ENCODE measurements at regions not wholly inside any gene's neighbourhood (a gene's known extent, or its start where the extent isn't known, plus 50 kb on each side); places are given as distances from the start of the nearest gene placed in this dataset.

GRCh38 chr18:27312153-27312552 lies 127.0 kb upstream of the CHST9 start:
- no peak overlapping the region for H3K4me3 ChIP-seq (replicated peaks; ENCODE audit: insufficient read depth, low read length)
- H3K27ac ChIP-seq (replicated peaks) = no peak overlapping the region
- no peak for TF ChIP-seq SPI1 (IDR thresholded peaks at IDR 0.05; ENCODE audit: borderline replicate concordance, low read depth)
- no peak for TF ChIP-seq REST (IDR thresholded peaks at IDR 0.05; ENCODE audit: insufficient replicate concordance, low read depth)
- TF ChIP-seq POLR2AphosphoS5 (IDR thresholded peaks at IDR 0.05; ENCODE audit: low read depth) = no peak
- no peak for TF ChIP-seq GABPA (IDR thresholded peaks at IDR 0.05; ENCODE audit: low read depth)
- no peak for TF ChIP-seq CTCF (IDR thresholded peaks at IDR 0.05; ENCODE audit: insufficient read depth, low read length)
- DNase-seq (ENCODE audit: low read depth in 1 of 2, low spot score in 1 of 2) = no peak
- H3K27me3 ChIP-seq (ENCODE audit: insufficient read depth, poor library complexity, severe bottlenecking) = no peaks in the 10 kb centered on the region

- Histone ChIP-seq H3K27ac (replicated peaks) (no peak overlapping the region), H3K27me3 (ENCODE audit: insufficient read depth, poor library complexity, severe bottlenecking) (no peaks in the 10 kb centered on the region), H3K4me3 (replicated peaks; ENCODE audit: insufficient read depth, low read length) (no peak overlapping the region)
- TF ChIP-seq CTCF (IDR thresholded peaks at IDR 0.05; ENCODE audit: insufficient read depth, low read length) = no peak
- TF ChIP-seq POLR2AphosphoS5 (IDR thresholded peaks at IDR 0.05; ENCODE audit: low read depth) = no peak
- no peak for TF ChIP-seq GABPA (IDR thresholded peaks at IDR 0.05; ENCODE audit: low read depth)
- no peak for TF ChIP-seq REST (IDR thresholded peaks at IDR 0.05; ENCODE audit: insufficient replicate concordance, low read depth)
- TF ChIP-seq SPI1 (IDR thresholded peaks at IDR 0.05; ENCODE audit: borderline replicate concordance, low read depth) = no peak
- no peak for DNase-seq (ENCODE audit: low read depth in 1 of 2, low spot score in 1 of 2)
Observed at GRCh38 chr18:27311114-27311513, 126.0 kb upstream of the CHST9 start.

GRCh38 chr18:27301615-27302378 lies 116.7 kb upstream of the CHST9 start:
- no peak for TF ChIP-seq SPI1 (IDR thresholded peaks at IDR 0.05; ENCODE audit: borderline replicate concordance, low read depth)
- no peak for TF ChIP-seq GABPA (IDR thresholded peaks at IDR 0.05; ENCODE audit: low read depth)
- TF ChIP-seq POLR2AphosphoS5 (IDR thresholded peaks at IDR 0.05; ENCODE audit: low read depth) = no peak
- no peak for TF ChIP-seq CTCF (IDR thresholded peaks at IDR 0.05; ENCODE audit: insufficient read depth, low read length)
- no peak for TF ChIP-seq REST (IDR thresholded peaks at IDR 0.05; ENCODE audit: insufficient replicate concordance, low read depth)
- DNase-seq (ENCODE audit: low read depth in 1 of 2, low spot score in 1 of 2) = no peak
- Histone ChIP-seq H3K27ac (replicated peaks) (no peak overlapping the region), H3K4me3 (replicated peaks; ENCODE audit: insufficient read depth, low read length) (no peak overlapping the region), H3K27me3 (ENCODE audit: insufficient read depth, poor library complexity, severe bottlenecking) (no peaks in the 10 kb centered on the region)

Data from HL-60 (cell line).